IMR-90 (cell line): ENCODE measurements at regions not wholly inside any gene's neighbourhood (a gene's known extent, or its start where the extent isn't known, plus 50 kb on each side); places are given as distances from the start of the nearest gene placed in this dataset.

Source experiments
- ATAC-seq: fragments of 200-7000 bp; cut with Tn5 transposase; 2 replicates; pipeline ENCODE4 v1.9.1; 2020; ENCODE audit warnings: low read depth, mild to moderate bottlenecking, moderate library complexity
- BruUV-seq: library from RNA; stranded (reverse); fragments of 400-500 nt; replicated peaks from 2 replicates; lab custom pipeline; 2021; lab: Mats Ljungman, UMichigan
- CTCF ChIA-PET: fragments of 300-600 bp; formaldehyde crosslinking; extraction: SDS; loops from one replicate; lab custom pipeline; 2021; ENCODE audit warnings: antibody characterized with exemption; lab: Yijun Ruan, JAX
- POLR2A ChIA-PET: fragments of 300-600 bp; sonication (Branson Sonifier 250); formaldehyde crosslinking; loops from one replicate; lab custom pipeline; 2022; ENCODE audit warnings: antibody characterized with exemption; ENCODE audit not compliant: unreplicated experiment; lab: Charles Lee
- DNase-seq: peaks from one replicate; pipeline ENCODE4 v3.0.0; 2013
- H2AFZ ChIP-seq: replicated peaks from 2 replicates; pipeline ENCODE3; 2013; ENCODE audit warnings: low read length, mild to moderate bottlenecking; ENCODE audit not compliant: poor library complexity
- H2AK5ac ChIP-seq: 2 replicates; pipeline ENCODE4 v1.6.1; 2013; ENCODE audit warnings: low read depth, low read length, inconsistent platforms
- H2AK9ac ChIP-seq: replicated peaks from 2 replicates; pipeline ENCODE3; 2013; ENCODE audit warnings: mild to moderate bottlenecking, low read depth, low read length, moderate library complexity; ENCODE audit not compliant: poor library complexity
- H2BK120ac ChIP-seq: 2 replicates; pipeline ENCODE4 v1.6.1; 2013; ENCODE audit warnings: low read depth, low read length, inconsistent platforms
- H2BK15ac ChIP-seq: 3 replicates; pipeline ENCODE4 v1.6.1; 2013; ENCODE audit warnings: low read depth, low read length, inconsistent platforms
- H2BK20ac ChIP-seq: 2 replicates; pipeline ENCODE4 v1.6.1; 2013; ENCODE audit warnings: low read depth, mild to moderate bottlenecking, inconsistent platforms, low read length, moderate library complexity
- H2BK5ac ChIP-seq: 2 replicates; pipeline ENCODE4 v1.6.1; 2013; ENCODE audit warnings: mild to moderate bottlenecking, low read depth, low read length, inconsistent platforms; ENCODE audit not compliant: poor library complexity, severe bottlenecking
- H3K14ac ChIP-seq: replicated peaks from 2 replicates; pipeline ENCODE4 v1.6.1; 2013; ENCODE audit warnings: low read depth, low read length, inconsistent platforms
- H3K18ac ChIP-seq: 2 replicates; pipeline ENCODE4 v1.6.1; 2013; ENCODE audit warnings: low read depth, low read length, control low read depth
- H3K23ac ChIP-seq: 2 replicates; pipeline ENCODE4 v1.6.1; 2013; ENCODE audit warnings: low read depth, low read length, inconsistent platforms
- H3K27ac ChIP-seq: 2 replicates; pipeline ENCODE4 v1.5.1; 2013; ENCODE audit warnings: mild to moderate bottlenecking, control low read depth, low read length; ENCODE audit not compliant: insufficient read depth
- H3K27me3 ChIP-seq: 2 replicates; pipeline ENCODE4 v1.6.1; 2013; ENCODE audit warnings: low read length; ENCODE audit not compliant: control insufficient read depth, insufficient read depth
- H3K36me3 ChIP-seq: 2 replicates; pipeline ENCODE4 v1.6.1; 2013; ENCODE audit warnings: low read length, mixed read lengths; ENCODE audit not compliant: control insufficient read depth, insufficient read depth
- H3K4ac ChIP-seq: 2 replicates; pipeline ENCODE4 v1.6.1; 2013; ENCODE audit warnings: low read depth, low read length, inconsistent platforms
- H3K4me1 ChIP-seq: 2 replicates; pipeline ENCODE4 v1.6.1; 2013; ENCODE audit warnings: low read length, mixed read lengths; ENCODE audit not compliant: control insufficient read depth, insufficient read depth
- H3K4me2 ChIP-seq: 2 replicates; pipeline ENCODE4 v1.6.1; 2013; ENCODE audit warnings: low read depth, mild to moderate bottlenecking, control low read depth, low read length, moderate library complexity
- H3K4me3 ChIP-seq: 2 replicates; pipeline ENCODE4 v1.5.1; 2013; ENCODE audit warnings: low read depth, mild to moderate bottlenecking, control low read depth, low read length, moderate library complexity; ENCODE audit not compliant: insufficient read depth
- H3K56ac ChIP-seq: 2 replicates; pipeline ENCODE4 v1.6.1; 2013; ENCODE audit warnings: low read length, inconsistent platforms; ENCODE audit not compliant: insufficient read depth; ENCODE audit errors: extremely low read depth
- H3K79me1 ChIP-seq, 2 experiments: 2 replicates each; pipeline ENCODE4 v1.6.1; 2013; ENCODE audit warnings: low read length in 2 of 2, inconsistent platforms in 1 of 2, low read depth in 1 of 2
- H3K9ac ChIP-seq: 2 replicates; pipeline ENCODE4 v1.6.1; 2013; ENCODE audit warnings: low read depth, low read length, control low read depth
- H3K9me1 ChIP-seq: 2 replicates; pipeline ENCODE4 v1.6.1; 2013; ENCODE audit warnings: low read length, inconsistent platforms; ENCODE audit not compliant: insufficient read depth
- H3K9me3 ChIP-seq: 2 replicates; pipeline ENCODE4 v1.6.1; 2013; ENCODE audit warnings: low read length; ENCODE audit not compliant: control insufficient read depth, insufficient read depth
- H4K20me1 ChIP-seq: 2 replicates; pipeline ENCODE4 v1.6.1; 2013; ENCODE audit warnings: low read length, inconsistent platforms; ENCODE audit not compliant: insufficient read depth
- H4K5ac ChIP-seq: 2 replicates; pipeline ENCODE4 v1.6.1; 2013; ENCODE audit warnings: mild to moderate bottlenecking, low read depth, low read length, control low read depth
- H4K8ac ChIP-seq, 2 experiments: 2 replicates each; pipeline ENCODE4 v1.6.1; 2013; ENCODE audit warnings: low read depth in 2 of 2, low read length in 2 of 2, control low read depth in 1 of 2, inconsistent platforms in 1 of 2
- H4K91ac ChIP-seq: 2 replicates; pipeline ENCODE4 v1.6.1; 2013; ENCODE audit warnings: low read depth, low read length, inconsistent platforms; ENCODE audit not compliant: insufficient read depth
- MAZ ChIP-seq: IDR thresholded peaks from 2 replicates; pipeline ENCODE4 v1.6.1; 2012; ENCODE audit warnings: low read depth, mild to moderate bottlenecking, low read length, improper control_type of control experiment, moderate library complexity, borderline replicate concordance
- WGBS, 2 experiments: methylation state at CpG; one replicate each; pipeline versions ENCODE4 v1.1.5 to v1.1.7; 2013; ENCODE audit warnings: missing lambda C conversion rate in 2 of 2; ENCODE audit not compliant: insufficient read length in 1 of 2; ENCODE audit errors: extremely low coverage in 2 of 2; 5-methylcytosine and 5-hydroxymethylcytosine counted together
- dilution Hi-C: fragments of 300-500 bp; cut with HindIII; formaldehyde crosslinking; loops from one replicate; pipeline ENCODE4 v1.14.3; 2018; ENCODE audit warnings: low sequenced_read_pairs; ENCODE audit not compliant: unreplicated experiment
- in situ Hi-C: fragments of 300-500 bp; cut with MboI; formaldehyde crosslinking; loops from 3 replicates; pipeline ENCODE4 v1.14.3; 2019; ENCODE audit warnings: low sequenced_read_pairs, inconsistent platforms, mixed read lengths
- intact Hi-C: fragments of 100-400 bp; cut with micrococcal nuclease; formaldehyde crosslinking; loops from 2 replicates; pipeline ENCODE4 v1.10.0; 2022

- Histone ChIP-seq H3K4me1 (no peaks in the 10 kb centered on the region), H2AK9ac (no peak overlapping the region), H2BK15ac (no peak overlapping the region), H4K8ac (no peak overlapping the region), H3K4ac (no peak overlapping the region), H3K9me1 (no peaks in the 10 kb centered on the region), H3K4me2 (no peak overlapping the region), H2AK5ac (no peak overlapping the region), H3K27me3 (no peaks in the 10 kb centered on the region), H3K36me3 (no peaks in the 10 kb centered on the region), H3K9ac (no peak overlapping the region), H4K5ac (no peak overlapping the region), H2BK5ac (no peak overlapping the region), H3K14ac (no peak overlapping the region), H2AFZ (no peak overlapping the region), H3K18ac (no peak overlapping the region), H3K56ac (no peak overlapping the region), H3K23ac (no peak overlapping the region), H3K27ac (no peak overlapping the region), H2BK20ac (no peak overlapping the region), H3K4me3 (no peak overlapping the region), H3K9me3 (no peaks in the 10 kb centered on the region), H4K20me1 (no peaks in the 10 kb centered on the region), H3K79me1 (no peaks in the 10 kb centered on the region), H2BK120ac (no peak overlapping the region), H4K91ac (no peak overlapping the region)
- TF ChIP-seq MAZ, result no peak
- no CpG with 5 or more reads among the region's 2 CpGs for WGBS, 2 experiments
- in situ Hi-C loops (no loop called here), intact Hi-C loops (no loop called here), dilution Hi-C loops (no loop called here)
- POLR2A ChIA-PET, result no interaction called here
- DNase-seq (no peak), ATAC-seq (no peak)
- CTCF ChIA-PET, result no interaction called here
- no TSS peak for BruUV-seq
These were observed 769.5 kb upstream of the ANO3 start for GRCh38 chr11:25562417-25562816.
